HL-60 (cell line): ENCODE measurements at regions not wholly inside any gene's neighbourhood (a gene's known extent, or its start where the extent isn't known, plus 50 kb on each side); places are given as distances from the start of the nearest gene placed in this dataset.

Experiments
- DNase-seq, 2 experiments: peaks; one replicate each; pipeline ENCODE4 v3.0.0-alpha.2; 2010 to 2020; ENCODE audit warnings: low read depth in 1 of 2, low spot score in 1 of 2
- H3K27ac ChIP-seq: fragments of 250-450 bp; sonication (Bioruptor Pico); replicated peaks from 2 replicates; pipeline ENCODE4 v1.5.1; 2020; ENCODE audit warnings: mild to moderate bottlenecking, moderate library complexity
- H3K27me3 ChIP-seq: fragments of 250-450 bp; sonication (Bioruptor Pico); 2 replicates; pipeline ENCODE4 v1.5.1; 2021; ENCODE audit warnings: mild to moderate bottlenecking, moderate library complexity; ENCODE audit not compliant: insufficient read depth, poor library complexity, severe bottlenecking
- H3K4me3 ChIP-seq: replicated peaks from 2 replicates; pipeline ENCODE4 v1.5.1; 2011; ENCODE audit warnings: mild to moderate bottlenecking, control low read depth, low read length; ENCODE audit not compliant: insufficient read depth
- GABPA ChIP-seq: IDR thresholded peaks from 2 replicates; pipeline ENCODE4 v1.6.1; 2012; ENCODE audit warnings: low read depth
- POLR2AphosphoS5 ChIP-seq: IDR thresholded peaks from 2 replicates; pipeline ENCODE4 v1.6.1; 2012; ENCODE audit warnings: low read depth
- SPI1 ChIP-seq: IDR thresholded peaks from 2 replicates; pipeline ENCODE4 v1.6.1; 2012; ENCODE audit warnings: low read depth, mild to moderate bottlenecking, borderline replicate concordance
- TF ChIP-seq, protein P1 (sequence below): IDR thresholded peaks from 2 replicates; pipeline ENCODE4 v1.6.1; 2012; ENCODE audit warnings: low read depth; ENCODE audit not compliant: insufficient replicate concordance
- TF ChIP-seq, protein P2 (sequence below): IDR thresholded peaks from one replicate; pipeline ENCODE4 v1.5.1; 2011; ENCODE audit warnings: low read length, control low read depth, inconsistent platforms; ENCODE audit not compliant: insufficient read depth

DNA sequence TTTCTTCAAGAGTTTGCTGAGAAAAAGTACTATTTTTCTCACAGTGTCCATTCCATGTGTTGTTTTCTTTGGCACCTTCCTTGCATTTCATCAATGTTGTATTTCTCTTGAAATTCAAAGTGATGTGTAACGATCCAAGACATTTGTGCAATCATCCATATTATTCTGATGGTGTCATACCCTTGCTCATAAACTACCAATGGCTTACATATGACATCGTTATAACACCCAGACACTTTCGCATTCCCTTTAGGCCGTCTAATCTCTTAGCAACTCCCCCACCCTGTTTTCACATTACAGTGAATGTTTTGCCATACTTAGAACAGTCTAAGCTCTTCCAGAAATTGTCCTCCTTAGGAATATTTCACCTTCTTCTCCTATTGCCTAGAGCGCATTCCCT lies 1779.0 kb downstream of the PCDH7 start:
- no peak overlapping the region for H3K27ac ChIP-seq

DNA sequence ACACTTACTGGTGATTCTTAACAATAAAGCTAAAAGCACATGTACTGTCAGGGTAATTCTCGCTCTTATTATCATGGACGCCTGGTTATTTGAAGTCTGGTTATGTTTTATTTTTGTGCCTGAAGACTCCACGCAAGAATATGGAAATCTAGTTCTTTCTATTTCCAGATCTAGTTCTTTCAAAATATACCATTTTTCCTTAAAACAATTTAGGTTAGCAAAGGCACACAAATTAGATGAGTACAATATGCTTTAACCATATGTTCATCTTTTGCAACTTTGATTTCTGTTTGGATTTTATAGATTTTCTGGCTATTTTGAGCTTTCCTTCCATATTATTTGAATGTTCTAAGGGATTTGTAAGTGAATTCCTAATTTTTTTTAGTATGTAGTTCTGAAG lies 1783.1 kb downstream of the PCDH7 start:
- no peak for DNase-seq
- Histone ChIP-seq H3K27me3 (no peaks in the 10 kb centered on the region), H3K27ac (no peak overlapping the region), H3K4me3 (no peak overlapping the region)
- TF ChIP-seq, protein P1, sequence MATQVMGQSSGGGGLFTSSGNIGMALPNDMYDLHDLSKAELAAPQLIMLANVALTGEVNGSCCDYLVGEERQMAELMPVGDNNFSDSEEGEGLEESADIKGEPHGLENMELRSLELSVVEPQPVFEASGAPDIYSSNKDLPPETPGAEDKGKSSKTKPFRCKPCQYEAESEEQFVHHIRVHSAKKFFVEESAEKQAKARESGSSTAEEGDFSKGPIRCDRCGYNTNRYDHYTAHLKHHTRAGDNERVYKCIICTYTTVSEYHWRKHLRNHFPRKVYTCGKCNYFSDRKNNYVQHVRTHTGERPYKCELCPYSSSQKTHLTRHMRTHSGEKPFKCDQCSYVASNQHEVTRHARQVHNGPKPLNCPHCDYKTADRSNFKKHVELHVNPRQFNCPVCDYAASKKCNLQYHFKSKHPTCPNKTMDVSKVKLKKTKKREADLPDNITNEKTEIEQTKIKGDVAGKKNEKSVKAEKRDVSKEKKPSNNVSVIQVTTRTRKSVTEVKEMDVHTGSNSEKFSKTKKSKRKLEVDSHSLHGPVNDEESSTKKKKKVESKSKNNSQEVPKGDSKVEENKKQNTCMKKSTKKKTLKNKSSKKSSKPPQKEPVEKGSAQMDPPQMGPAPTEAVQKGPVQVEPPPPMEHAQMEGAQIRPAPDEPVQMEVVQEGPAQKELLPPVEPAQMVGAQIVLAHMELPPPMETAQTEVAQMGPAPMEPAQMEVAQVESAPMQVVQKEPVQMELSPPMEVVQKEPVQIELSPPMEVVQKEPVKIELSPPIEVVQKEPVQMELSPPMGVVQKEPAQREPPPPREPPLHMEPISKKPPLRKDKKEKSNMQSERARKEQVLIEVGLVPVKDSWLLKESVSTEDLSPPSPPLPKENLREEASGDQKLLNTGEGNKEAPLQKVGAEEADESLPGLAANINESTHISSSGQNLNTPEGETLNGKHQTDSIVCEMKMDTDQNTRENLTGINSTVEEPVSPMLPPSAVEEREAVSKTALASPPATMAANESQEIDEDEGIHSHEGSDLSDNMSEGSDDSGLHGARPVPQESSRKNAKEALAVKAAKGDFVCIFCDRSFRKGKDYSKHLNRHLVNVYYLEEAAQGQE: no peak
- TF ChIP-seq, protein P2, sequence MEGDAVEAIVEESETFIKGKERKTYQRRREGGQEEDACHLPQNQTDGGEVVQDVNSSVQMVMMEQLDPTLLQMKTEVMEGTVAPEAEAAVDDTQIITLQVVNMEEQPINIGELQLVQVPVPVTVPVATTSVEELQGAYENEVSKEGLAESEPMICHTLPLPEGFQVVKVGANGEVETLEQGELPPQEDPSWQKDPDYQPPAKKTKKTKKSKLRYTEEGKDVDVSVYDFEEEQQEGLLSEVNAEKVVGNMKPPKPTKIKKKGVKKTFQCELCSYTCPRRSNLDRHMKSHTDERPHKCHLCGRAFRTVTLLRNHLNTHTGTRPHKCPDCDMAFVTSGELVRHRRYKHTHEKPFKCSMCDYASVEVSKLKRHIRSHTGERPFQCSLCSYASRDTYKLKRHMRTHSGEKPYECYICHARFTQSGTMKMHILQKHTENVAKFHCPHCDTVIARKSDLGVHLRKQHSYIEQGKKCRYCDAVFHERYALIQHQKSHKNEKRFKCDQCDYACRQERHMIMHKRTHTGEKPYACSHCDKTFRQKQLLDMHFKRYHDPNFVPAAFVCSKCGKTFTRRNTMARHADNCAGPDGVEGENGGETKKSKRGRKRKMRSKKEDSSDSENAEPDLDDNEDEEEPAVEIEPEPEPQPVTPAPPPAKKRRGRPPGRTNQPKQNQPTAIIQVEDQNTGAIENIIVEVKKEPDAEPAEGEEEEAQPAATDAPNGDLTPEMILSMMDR: no peak
- no peak for TF ChIP-seq GABPA
- TF ChIP-seq SPI1: no peak
- no peak for TF ChIP-seq POLR2AphosphoS5

More for the DNA sequence above, 1779.0 kb downstream of the PCDH7 start:
- TF ChIP-seq SPI1: no peak
- TF ChIP-seq, protein P1: no peak
- TF ChIP-seq, protein P2: no peak
- TF ChIP-seq POLR2AphosphoS5: no peak
- no peak for TF ChIP-seq GABPA
- no peak for DNase-seq
- no peaks in the 10 kb centered on the region for H3K27me3 ChIP-seq
- H3K4me3 ChIP-seq: no peak overlapping the region

DNA sequence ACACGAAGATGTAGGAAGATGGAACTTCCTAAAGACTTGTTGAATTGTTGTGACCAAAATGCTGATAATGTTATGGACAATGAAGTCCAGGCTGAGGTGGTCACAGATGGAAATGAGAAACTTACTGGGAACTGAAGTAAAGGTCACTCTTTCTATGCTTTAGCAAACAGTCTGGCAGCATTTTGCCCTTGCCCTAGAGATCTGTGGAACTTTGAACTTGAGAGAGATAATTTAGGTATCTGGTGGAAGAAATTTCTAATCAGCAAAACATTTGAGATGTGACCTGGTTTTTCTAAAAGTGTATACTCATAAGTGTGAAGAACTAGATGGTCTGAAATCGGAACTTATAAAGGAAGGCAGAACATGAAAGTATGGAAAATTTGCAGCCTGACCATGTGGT lies 1785.9 kb downstream of the PCDH7 start:
- TF ChIP-seq GABPA: no peak
- DNase-seq: no peak
- no peak overlapping the region for H3K4me3 ChIP-seq
- no peaks in the 10 kb centered on the region for H3K27me3 ChIP-seq
- no peak overlapping the region for H3K27ac ChIP-seq

DNA sequence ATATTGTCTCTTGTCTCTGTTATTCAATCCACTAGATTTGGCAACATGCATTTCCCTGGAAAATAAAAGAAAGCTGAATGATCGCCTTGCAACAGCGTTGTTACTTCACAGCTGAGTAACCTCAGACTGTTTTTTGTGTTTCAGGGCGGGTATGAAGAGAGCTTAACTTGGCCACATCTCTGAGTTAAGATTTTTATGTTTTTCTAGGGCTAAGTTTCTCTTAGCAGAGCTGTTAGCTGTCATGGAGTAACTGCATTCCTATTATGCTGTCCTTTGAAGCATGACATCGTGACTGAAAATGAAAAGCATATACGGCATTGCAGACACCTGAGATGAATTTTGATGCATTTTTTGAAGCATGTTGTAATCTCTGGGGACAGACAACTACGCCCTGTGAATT lies 1798.9 kb downstream of the PCDH7 start:
- H3K27me3 ChIP-seq: no peaks in the 10 kb centered on the region
- no peak overlapping the region for H3K4me3 ChIP-seq
- H3K27ac ChIP-seq: no peak overlapping the region
- TF ChIP-seq SPI1: no peak
- TF ChIP-seq GABPA: no peak
- no peak for TF ChIP-seq POLR2AphosphoS5
- TF ChIP-seq, protein P2: no peak
- TF ChIP-seq, protein P1: no peak
- DNase-seq: no peak
